ENCODE measurements at regions not wholly inside any gene's neighbourhood (a gene's known extent, or its start where the extent isn't known, plus 50 kb on each side); places are given as distances from the start of the nearest gene placed in this dataset.

DNA sequence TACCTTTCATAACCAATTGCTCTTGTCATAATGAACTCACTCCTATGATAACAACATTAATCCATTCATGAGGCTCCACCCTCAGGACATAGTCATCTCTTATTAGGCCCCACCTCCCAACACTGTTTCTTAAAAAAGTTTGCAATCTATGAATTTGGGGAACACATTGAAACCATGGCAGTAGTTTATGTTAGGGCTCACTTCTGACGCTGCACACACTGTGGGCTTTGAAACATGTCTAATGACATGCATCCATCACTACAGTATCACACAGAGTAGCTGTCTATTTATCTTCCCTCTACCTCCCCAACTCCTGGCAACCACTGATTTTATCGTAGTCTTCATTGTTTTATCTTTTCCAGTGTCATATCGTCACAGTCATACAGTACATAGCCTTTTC, 299.8 kb downstream of the GLRX3 start:
- 82 to 90% (median 83%) methylated on average over 3 of the region's 3 CpGs for WGBS, 3 donors
- DNase-seq = no peak
- Histone ChIP-seq H3K27me3 (no peaks in the 10 kb centered on the region), H3K27ac (no peak overlapping the region), H3K9me3 (no peaks in the 10 kb centered on the region), H3K4me3 (no peak overlapping the region), H3K36me3 (no peaks in the 10 kb centered on the region), H3K4me1 (ENCODE audit: insufficient read depth) (no peaks in the 10 kb centered on the region)
- intact Hi-C loops (cut with DNase I) = no loop called here
- no peak for TF ChIP-seq POLR2A (IDR thresholded peaks at IDR 0.05)
- TF ChIP-seq, protein P1, sequence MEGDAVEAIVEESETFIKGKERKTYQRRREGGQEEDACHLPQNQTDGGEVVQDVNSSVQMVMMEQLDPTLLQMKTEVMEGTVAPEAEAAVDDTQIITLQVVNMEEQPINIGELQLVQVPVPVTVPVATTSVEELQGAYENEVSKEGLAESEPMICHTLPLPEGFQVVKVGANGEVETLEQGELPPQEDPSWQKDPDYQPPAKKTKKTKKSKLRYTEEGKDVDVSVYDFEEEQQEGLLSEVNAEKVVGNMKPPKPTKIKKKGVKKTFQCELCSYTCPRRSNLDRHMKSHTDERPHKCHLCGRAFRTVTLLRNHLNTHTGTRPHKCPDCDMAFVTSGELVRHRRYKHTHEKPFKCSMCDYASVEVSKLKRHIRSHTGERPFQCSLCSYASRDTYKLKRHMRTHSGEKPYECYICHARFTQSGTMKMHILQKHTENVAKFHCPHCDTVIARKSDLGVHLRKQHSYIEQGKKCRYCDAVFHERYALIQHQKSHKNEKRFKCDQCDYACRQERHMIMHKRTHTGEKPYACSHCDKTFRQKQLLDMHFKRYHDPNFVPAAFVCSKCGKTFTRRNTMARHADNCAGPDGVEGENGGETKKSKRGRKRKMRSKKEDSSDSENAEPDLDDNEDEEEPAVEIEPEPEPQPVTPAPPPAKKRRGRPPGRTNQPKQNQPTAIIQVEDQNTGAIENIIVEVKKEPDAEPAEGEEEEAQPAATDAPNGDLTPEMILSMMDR (IDR thresholded peaks at IDR 0.05) = no peak
- no peak for TF ChIP-seq EP300 (IDR thresholded peaks at IDR 0.05)

- Histone ChIP-seq H3K27ac (no peak overlapping the region), H3K4me1 (ENCODE audit: insufficient read depth) (no peaks in the 10 kb centered on the region), H3K4me3 (no peak overlapping the region), H3K36me3 (no peaks in the 10 kb centered on the region), H3K27me3 (no peaks in the 10 kb centered on the region), H3K9me3 (no peaks in the 10 kb centered on the region)
- TF ChIP-seq EP300 (IDR thresholded peaks at IDR 0.05) (no peak), POLR2A (IDR thresholded peaks at IDR 0.05) (no peak)
- TF ChIP-seq, protein P1 (IDR thresholded peaks at IDR 0.05) = no peak
- DNase-seq = no peak
- intact Hi-C loops (cut with DNase I) = no loop called here
- 92 to 95% (median 95%) methylated on average over 7 of the region's 7 CpGs for WGBS, 3 donors
These were observed 302.7 kb downstream of the GLRX3 start for GRCh38 chr10:130438861-130439260.

DNA sequence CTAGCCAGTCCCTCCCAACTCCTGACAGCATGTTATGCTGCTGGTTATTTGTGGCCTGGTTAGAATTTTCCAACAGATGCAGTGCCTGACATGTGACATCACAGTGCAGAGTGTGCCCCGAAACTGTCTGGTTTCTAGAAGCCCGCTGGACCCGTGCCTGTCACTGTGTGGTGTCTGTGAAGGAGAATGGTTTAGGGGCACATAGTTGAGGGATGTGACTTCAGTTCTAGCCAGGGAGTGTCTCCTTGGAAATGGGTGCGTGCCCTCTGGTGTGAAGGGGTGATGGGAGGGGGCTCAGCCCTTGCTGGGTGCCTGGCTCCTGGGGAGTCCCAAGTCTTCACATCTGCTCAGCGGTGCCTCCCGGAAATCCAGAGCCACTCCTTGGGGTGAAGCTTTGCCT, 303.6 kb downstream of the GLRX3 start:
- WGBS, 3 donors = 83 to 87% (median 83%) methylated on average over 6 of the region's 6 CpGs
- no peak overlapping the region for H3K4me3 ChIP-seq
- no peak overlapping the region for H3K27ac ChIP-seq
- intact Hi-C loops (cut with DNase I) = no loop called here
- no peaks in the 10 kb centered on the region for H3K27me3 ChIP-seq
- TF ChIP-seq POLR2A (IDR thresholded peaks at IDR 0.05) = no peak
- TF ChIP-seq, protein P1 (IDR thresholded peaks at IDR 0.05) = no peak
- TF ChIP-seq EP300 (IDR thresholded peaks at IDR 0.05) = no peak
- H3K4me1 ChIP-seq (ENCODE audit: insufficient read depth) = no peaks in the 10 kb centered on the region
- H3K36me3 ChIP-seq = no peaks in the 10 kb centered on the region
- H3K9me3 ChIP-seq = no peaks in the 10 kb centered on the region
- no peak for DNase-seq

GRCh38 chr10:130440494-130440893, 304.3 kb downstream of the GLRX3 start:
- no peaks in the 10 kb centered on the region for H3K9me3 ChIP-seq
- no peaks in the 10 kb centered on the region for H3K27me3 ChIP-seq
- no peaks in the 10 kb centered on the region for H3K4me1 ChIP-seq (ENCODE audit: insufficient read depth)
- DNase-seq = no peak
- WGBS, 3 donors = 81 to 91% (median 89%) methylated on average over 5 of the region's 5 CpGs
- H3K4me3 ChIP-seq = no peak overlapping the region
- TF ChIP-seq, protein P1 (IDR thresholded peaks at IDR 0.05) = no peak
- no peak for TF ChIP-seq POLR2A (IDR thresholded peaks at IDR 0.05)
- no peak for TF ChIP-seq EP300 (IDR thresholded peaks at IDR 0.05)
- no peaks in the 10 kb centered on the region for H3K36me3 ChIP-seq
- intact Hi-C loops (cut with DNase I) = no loop called here
- no peak overlapping the region for H3K27ac ChIP-seq

- no peak overlapping the region for H3K27ac ChIP-seq
- 65 to 76% (median 75%) methylated on average over 14 of the region's 14 CpGs for WGBS, 3 donors
- H3K4me1 ChIP-seq (ENCODE audit: insufficient read depth) = no peaks in the 10 kb centered on the region
- H3K4me3 ChIP-seq = no peak overlapping the region
- H3K9me3 ChIP-seq = no peaks in the 10 kb centered on the region
- no peaks in the 10 kb centered on the region for H3K36me3 ChIP-seq
- intact Hi-C loops (cut with DNase I) = no loop called here
- DNase-seq = no peak
- TF ChIP-seq POLR2A (IDR thresholded peaks at IDR 0.05) (no peak), EP300 (IDR thresholded peaks at IDR 0.05) (no peak)
- TF ChIP-seq, protein P1 (IDR thresholded peaks at IDR 0.05) = no peak
- H3K27me3 ChIP-seq = no peaks in the 10 kb centered on the region
These were observed 304.8 kb downstream of the GLRX3 start for GRCh38 chr10:130440971-130441370.

All from ovary (tissue), 7 donors.